ENCODE measurements at regions not wholly inside any gene's neighbourhood (a gene's known extent, or its start where the extent isn't known, plus 50 kb on each side); places are given as distances from the start of the nearest gene placed in this dataset.
A peak's percentile ranks its signal among the peaks of the same experiment; 100 is the strongest.

GRCh38 chr20:22863826-22864225 is 171.3 kb upstream of the SSTR4 start:
- ATAC-seq (no peak), DNase-seq (ENCODE audit: missing footprints) (no peak)
- intact Hi-C loops (cut with DNase I), result loop anchor here (2.0 to 10.0 kb wide), 3 partner anchors 113 to 371 kb away; partner anchors contain the start of gene THBD

DNA sequence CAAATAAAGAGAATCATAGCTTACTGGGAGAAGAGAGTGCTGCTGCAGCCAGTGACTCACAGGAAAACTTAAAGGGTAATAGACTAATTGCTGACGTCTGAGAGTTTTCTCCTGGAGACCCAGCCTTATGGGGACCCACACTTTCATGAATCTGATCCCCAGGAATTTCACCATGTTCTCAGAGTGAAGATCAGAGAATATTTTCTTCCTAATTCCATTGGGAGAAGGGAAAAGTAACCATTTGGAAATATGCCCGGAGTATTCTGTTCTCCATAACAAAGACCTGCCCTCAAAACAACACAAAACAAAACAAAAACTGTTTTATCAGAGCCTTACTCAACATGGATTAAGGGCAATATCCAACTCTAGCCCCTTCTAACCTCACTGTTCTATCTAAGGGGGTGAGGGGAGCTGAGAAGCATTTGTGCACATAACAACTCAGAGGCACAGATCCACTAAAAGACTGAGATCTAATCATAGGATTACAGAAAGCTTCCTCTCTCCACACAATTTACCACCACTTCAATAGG is 168.2 kb upstream of the SSTR4 start:
- ATAC-seq (no peak), DNase-seq (ENCODE audit: missing footprints) (no peak)
- intact Hi-C loops (cut with DNase I), result loop anchor here (10.0 kb wide), 1 partner anchor 368 kb away; no protein-coding TSS in a partner anchor

GRCh38 chr20:22878166-22878565 is 156.9 kb upstream of the SSTR4 start:
- intact Hi-C loops (cut with DNase I), result no loop called here
- ATAC-seq (no peak), DNase-seq (ENCODE audit: missing footprints) (no peak)

DNA sequence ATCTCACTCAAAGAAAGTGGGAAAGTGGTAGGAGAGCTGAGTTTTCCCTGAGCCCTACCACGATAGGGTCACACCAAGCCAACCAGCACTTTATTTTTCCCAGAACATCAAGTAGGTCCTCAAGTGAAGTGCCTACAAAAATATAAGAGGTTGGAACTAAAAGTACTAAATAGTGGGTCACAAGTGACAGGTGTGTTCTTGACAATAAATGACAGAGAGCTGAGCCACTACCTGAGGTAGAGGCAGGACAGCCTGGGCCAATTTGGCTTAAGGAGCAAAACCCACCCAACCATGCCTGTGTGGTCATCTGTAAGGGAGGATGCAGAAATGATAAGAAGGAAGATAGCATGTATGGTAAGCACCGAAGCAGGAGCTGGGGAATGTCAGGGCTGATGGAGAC is 154.8 kb upstream of the SSTR4 start:
- intact Hi-C loops (cut with DNase I), result no loop called here
- no peak for DNase-seq (ENCODE audit: missing footprints)
- ATAC-seq, result no peak

DNA sequence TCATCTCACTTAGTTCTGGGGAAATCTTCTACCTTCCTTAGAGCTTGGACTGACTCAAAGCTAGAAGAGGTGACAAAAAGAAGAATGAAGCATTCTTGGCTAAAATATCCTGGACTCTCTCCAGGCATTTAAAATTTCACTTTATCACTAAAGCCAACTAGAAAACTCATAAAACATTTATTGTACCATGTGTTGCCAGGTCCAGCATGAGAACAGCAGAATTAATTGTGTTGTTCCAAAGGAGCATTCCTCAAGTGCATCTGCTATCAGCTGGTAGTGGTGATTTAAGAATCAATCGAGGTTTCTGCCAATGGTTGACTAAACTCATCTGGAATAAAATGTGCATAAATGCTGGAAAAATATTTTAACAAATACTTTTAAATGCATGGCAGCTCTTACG is 147.3 kb upstream of the SSTR4 start:
- no peak for ATAC-seq
- no peak for DNase-seq (ENCODE audit: missing footprints)
- intact Hi-C loops (cut with DNase I), result no loop called here

DNA sequence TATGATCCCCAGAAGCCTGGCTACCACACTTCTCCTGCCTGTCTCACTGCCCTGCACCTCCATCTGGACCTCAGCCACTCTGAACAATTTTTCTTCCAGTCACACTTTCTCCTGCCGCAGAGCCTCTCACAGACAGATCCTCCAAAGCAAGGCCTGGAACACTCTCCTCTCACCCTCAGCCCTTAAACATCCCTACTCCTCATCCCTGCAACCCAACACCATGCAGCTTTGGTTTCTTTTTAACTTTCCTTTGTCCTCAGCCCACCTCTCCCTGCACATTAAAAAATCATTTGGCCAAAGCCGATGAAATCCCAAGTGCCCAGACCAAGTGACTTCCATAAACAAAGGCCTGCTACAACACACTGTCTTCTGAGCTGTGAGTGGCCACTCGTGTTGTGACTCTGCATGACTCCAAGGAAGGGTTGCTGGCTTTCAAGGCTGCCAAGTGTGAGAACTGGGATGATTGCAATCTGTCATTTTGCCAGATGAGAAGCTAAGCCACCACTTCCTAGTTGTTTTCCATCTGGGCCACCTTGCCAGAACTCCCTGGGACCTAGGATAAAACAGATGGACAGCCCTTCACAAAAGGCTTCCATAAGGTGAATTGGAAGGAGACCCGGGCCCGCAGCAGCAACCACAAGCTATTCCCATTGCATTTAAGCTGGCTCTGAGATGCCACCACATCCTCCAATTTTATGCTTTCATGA is 144.4 kb upstream of the SSTR4 start:
- intact Hi-C loops (cut with DNase I), result no loop called here
- DNase-seq (ENCODE audit: missing footprints) (no peak), ATAC-seq (no peak)

DNA sequence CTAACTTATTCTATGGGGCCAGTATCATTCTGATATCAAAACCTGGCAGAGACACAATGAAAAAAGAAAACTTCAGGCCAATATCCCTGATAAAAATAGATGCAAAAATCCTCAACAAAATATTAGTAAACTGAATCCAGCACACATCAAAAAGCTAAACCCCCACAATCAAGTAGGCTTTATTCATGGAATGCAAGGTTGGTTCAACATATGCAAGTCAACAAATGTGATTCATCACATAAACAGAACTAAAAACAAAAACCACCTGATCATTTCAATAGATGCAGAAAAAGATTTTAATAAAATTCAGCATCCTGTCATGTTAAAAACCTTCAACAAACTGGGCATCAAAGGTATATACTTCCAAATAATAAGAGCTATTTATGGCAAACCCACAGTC is 133.9 kb upstream of the SSTR4 start:
- no peak for DNase-seq (ENCODE audit: missing footprints)
- ATAC-seq, result no peak

GRCh38 chr20:22901921-22902320 is 133.2 kb upstream of the SSTR4 start:
- ATAC-seq (no peak), DNase-seq (ENCODE audit: missing footprints) (no peak)
- intact Hi-C loops (cut with DNase I), result no loop called here

More for the DNA sequence above, 133.9 kb upstream of the SSTR4 start:
- intact Hi-C loops (cut with DNase I), result no loop called here

DNA sequence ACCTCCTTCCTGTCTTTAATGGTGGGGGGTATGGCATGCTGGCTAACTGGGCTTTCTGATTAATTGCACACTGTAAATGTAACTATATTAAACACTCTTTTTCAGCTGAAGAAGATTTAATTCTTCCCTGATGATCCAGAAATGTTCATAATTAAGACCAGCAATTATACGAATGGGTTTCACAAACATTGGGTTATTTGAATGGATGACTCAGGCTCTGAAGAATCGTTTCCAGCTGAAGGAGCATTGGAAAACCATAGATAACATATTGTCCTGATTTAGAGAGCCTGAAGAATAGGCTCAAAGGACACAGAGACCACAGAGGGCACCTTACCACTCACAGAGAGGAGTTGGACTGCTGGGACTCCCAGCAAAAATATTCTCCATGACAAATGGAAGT is 130.7 kb upstream of the SSTR4 start:
- ATAC-seq, result no peak
- no peak for DNase-seq (ENCODE audit: missing footprints)
- intact Hi-C loops (cut with DNase I), result no loop called here

GRCh38 chr20:22904905-22905304 is 130.2 kb upstream of the SSTR4 start:
- intact Hi-C loops (cut with DNase I), result no loop called here
- no peak for DNase-seq (ENCODE audit: missing footprints)
- no peak for ATAC-seq

GRCh38 chr20:22905658-22906057 is 129.5 kb upstream of the SSTR4 start:
- ATAC-seq, result peak; percentile 87
- intact Hi-C loops (cut with DNase I), result no loop called here
- DNase-seq (ENCODE audit: missing footprints), result peak; percentile 73

- ATAC-seq (no peak), DNase-seq (ENCODE audit: missing footprints) (no peak)
- intact Hi-C loops (cut with DNase I), result no loop called here
Measured at GRCh38 chr20:22908437-22908836, 126.7 kb upstream of the SSTR4 start.

GRCh38 chr20:22908944-22909343 is 126.2 kb upstream of the SSTR4 start:
- DNase-seq (ENCODE audit: missing footprints) (no peak), ATAC-seq (no peak)
- intact Hi-C loops (cut with DNase I), result no loop called here

GRCh38 chr20:22909436-22909835 is 125.7 kb upstream of the SSTR4 start:
- no peak for DNase-seq (ENCODE audit: missing footprints)
- intact Hi-C loops (cut with DNase I), result no loop called here
- no peak for ATAC-seq

GRCh38 chr20:22910287-22910852 is 124.7 kb upstream of the SSTR4 start:
- intact Hi-C loops (cut with DNase I), result no loop called here
- DNase-seq (ENCODE audit: missing footprints) (no peak), ATAC-seq (no peak)

GRCh38 chr20:22914291-22914690 is 120.8 kb upstream of the SSTR4 start:
- no peak for ATAC-seq
- intact Hi-C loops (cut with DNase I), result no loop called here
- no peak for DNase-seq (ENCODE audit: missing footprints)

GRCh38 chr20:22915512-22915911 is 119.6 kb upstream of the SSTR4 start:
- DNase-seq (ENCODE audit: missing footprints) (no peak), ATAC-seq (no peak)
- intact Hi-C loops (cut with DNase I), result no loop called here

DNA sequence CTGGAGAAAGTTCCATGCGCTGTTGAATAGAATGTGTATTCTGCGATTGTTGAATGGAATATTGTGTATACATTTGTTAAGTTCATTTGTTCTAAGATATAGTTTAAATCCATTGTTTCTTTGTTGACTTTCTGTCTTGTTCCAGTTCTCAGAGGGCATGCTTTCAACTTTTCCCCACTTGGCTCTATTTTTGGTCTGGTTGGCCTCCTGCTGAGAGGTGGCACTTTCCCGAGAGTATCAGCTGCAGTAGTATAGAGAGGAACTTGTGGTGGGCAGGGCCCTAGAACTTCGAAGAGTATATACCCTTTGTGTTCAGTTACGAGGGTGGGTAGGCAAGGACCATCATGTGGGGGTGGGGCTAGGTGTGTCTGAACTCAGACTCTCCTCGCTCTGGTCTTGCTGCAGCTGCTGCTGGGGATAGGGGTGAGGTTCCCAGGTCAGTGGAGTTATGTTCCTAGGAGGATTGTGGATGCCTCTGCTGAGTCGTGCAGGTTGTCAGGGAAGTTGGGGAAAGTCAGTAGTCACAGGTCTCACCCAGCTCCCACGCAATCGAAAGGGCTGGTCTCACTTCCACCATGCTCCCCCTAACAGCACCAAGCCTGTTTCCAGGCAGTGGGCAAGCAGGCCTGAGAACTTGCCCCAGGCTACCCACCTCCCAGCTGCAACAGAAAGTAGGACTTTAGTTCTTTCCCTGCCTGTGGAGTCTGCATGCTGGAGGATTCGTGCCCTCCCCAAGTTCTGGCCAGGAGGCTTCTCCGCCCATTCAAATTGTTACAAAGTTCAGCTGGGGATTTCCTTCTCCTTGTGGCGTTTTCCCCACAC is 118.9 kb upstream of the SSTR4 start:
- intact Hi-C loops (cut with DNase I), result no loop called here
- ATAC-seq (no peak), DNase-seq (ENCODE audit: missing footprints) (no peak)

DNA sequence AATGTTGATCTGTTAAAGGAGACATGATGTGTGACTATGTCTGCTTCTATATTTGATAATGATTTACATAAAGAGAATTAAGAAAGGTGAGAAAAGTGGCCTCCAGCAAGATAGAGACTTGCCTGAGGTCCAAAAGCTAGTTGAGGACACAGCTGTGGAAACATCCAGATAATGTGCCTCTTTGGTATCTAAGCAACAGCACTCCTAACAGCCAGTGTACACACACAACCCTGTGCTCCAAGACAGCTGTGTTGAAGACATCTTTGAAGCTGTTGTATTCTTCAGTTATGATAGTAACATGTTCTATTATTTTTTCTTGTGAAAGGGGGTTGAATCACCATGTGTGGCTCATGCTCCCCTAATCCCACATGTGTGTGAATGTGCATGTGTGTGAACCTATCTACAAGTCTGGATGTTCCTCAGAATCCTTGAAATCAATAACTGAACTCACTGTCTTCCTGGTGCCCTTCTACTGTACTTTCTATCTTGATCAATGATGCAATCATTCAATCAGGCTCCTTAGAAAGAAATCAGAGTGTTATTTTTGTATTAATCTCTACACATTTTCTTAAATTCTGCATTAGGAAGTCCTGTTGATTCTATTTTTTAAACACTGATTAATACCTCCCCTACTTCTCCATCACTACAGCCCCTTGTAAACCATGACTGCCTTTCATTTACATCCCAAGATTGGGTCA is 116.7 kb upstream of the SSTR4 start:
- intact Hi-C loops (cut with DNase I), result no loop called here
- ATAC-seq (no peak), DNase-seq (ENCODE audit: missing footprints) (no peak)

Measured in Right ventricle myocardium inferior (tissue), 1 donor.